Renal pelvis (tissue), 1 donor: ENCODE measurements at regions not wholly inside any gene's neighbourhood (a gene's known extent, or its start where the extent isn't known, plus 50 kb on each side); places are given as distances from the start of the nearest gene placed in this dataset.
"Not testable (repeated sequence)": the region's sequence is repeated elsewhere in the genome, so short reads cannot be mapped to it uniquely, and the experiment has no call there.

Source experiments
- DNase-seq: peaks from one replicate; pipeline ENCODE4 v3.0.0-alpha.2; 2013

DNA sequence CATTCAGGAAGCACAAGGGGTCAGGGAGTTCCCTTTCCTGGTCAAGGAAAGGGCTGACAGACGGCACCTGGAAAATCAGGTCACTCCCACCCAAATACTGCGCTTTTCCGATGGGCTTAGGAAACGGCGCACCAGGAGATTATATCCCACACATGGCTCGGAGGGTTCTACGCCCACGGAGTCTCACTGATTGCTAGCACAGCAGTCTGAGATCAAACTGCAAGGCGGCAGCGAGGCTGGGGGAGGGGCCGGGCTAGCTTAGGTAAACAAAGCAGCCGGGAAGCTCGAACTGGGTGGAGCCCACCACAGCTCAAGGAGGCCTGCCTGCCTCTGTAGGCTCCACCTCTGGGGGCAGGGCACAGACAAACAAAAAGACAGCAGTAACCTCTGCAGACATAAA, 68.0 kb upstream of the CCT8L2 start:
- DNase-seq, result not testable (repeated sequence)

DNA sequence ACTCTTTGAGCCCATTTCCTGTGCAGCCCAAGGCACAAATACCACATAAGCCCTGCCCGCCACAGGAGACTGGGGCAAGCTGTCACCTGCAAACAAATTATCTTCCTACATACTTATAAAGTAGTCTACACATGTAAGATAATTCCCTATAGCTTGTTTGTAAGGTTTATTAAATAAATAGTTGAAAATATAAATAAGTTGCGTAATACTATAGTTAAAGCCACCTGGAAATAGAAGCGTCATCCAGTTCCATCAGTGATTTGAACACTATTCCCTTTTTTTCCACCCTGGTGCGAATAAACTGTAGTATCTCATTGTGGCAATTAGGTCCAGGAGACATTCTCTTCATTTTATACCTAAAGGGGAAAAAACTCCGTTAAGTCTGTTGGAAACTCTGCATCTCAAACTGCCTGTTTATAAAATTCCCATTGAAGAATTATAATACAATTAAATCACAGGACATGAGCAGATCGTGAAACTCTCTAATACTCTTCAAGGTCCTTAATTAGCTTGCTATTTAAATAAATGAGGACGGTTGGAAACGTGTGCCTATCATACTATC, 66.7 kb upstream of the CCT8L2 start:
- not testable (repeated sequence) for DNase-seq

DNA sequence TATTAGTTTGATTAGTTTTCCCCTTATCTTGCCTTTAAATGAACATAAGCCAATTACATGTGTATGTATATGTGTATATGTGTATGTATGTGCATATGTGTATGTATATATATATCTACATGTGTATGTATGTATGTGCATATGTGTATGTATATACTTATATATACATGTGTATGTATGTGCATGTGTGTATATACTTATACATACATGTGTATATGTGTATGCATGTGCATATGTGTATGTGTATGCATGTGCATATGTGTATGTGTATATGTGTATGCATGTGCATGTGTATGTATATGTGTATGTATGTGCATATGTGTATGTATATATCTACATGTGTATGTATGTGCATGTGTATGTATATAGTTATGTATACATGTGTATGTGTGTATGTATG, 65.5 kb upstream of the CCT8L2 start:
- DNase-seq, result no peak

DNA sequence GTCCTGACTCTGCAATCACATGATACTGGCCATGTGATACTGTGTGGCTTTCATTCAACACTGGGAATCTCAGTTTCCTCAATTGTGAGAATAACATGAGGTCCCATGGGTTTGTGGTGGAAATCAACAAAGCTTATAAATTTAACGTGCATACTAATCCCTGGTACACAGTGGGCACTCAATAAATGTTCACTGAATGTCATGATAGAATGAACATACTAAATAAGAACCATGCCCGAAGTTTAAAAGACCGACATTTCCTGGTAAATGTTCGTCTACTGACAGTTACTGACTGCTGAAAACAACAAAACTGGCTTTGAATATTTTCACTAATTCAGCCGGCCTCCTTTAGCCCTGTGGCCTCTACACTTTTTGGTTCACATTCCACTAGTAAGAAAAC, 62.3 kb upstream of the CCT8L2 start:
- no peak for DNase-seq

DNA sequence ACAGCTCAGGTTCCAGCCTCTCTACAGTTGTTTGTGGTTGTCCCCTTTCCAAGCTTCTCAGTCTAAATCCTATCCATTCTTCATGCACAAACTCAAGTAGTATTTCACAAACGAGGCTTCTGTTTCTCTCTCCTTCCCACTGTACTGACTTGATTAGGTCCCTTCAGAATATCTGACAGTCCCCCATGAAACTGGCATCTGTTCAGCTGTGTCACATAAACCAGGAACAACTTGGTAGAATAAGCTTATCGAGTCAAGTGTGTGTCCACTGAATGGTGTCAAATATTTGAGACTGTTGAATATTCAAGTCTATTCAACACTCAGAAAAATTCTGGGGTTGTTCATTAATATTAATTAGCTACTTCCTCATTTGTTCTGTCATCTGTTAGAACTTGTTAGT, 61.7 kb upstream of the CCT8L2 start:
- not testable (repeated sequence) for DNase-seq

DNA sequence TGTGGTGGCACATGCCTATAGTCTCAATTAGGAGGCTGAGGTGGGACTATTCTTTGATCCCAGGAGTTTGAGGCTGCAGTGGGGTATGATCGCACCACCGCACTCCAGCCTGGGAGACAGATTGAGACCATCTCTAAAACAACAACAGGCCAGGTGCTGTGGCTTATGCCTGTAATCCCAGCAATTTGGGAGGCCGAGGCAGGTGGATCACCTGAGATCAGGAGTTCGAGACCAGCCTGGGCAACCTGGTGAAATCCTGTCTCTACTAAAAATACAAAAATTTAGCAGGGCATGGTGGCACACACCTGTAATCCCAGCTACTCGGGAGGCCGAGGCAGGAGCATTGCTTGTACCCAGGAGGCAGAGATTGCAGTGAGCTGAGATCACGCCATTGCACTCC, 60.6 kb upstream of the CCT8L2 start:
- not testable (repeated sequence) for DNase-seq

DNA sequence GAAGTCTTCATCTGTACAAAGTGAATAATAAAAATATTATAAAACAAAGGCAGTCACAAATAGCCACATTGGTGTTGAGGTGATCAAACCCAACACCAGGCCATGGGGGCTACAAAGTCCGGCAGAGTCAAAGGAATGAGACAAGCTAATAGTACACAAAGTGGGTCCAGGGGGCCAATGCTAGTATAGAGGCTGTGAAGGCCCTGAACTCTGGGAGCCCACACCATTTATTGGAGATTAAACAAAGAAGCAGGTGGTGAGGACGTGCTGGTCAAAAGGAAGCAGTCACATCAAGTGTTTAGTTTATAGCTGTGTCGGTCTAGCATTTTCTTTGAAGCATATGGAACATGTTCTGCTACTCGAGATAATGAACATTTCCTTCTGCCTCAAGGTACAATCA, 58.6 kb upstream of the CCT8L2 start:
- no peak for DNase-seq
